Glutamatergic neuron (in vitro differentiated cells): ENCODE measurements at regions not wholly inside any gene's neighbourhood (a gene's known extent, or its start where the extent isn't known, plus 50 kb on each side); places are given as distances from the start of the nearest gene placed in this dataset.

ENCODE experiments used
- DNase-seq: peaks from one replicate; pipeline ENCODE4 v3.0.0; 2022
- H3K27ac Mint-ChIP-seq: one replicate; pipeline ENCODE4 v1.8.0; 2020; ENCODE audit warnings: mild to moderate bottlenecking, mixed read lengths, inconsistent platforms; ENCODE audit not compliant: unreplicated experiment
- H3K27me3 Mint-ChIP-seq: one replicate; pipeline ENCODE4 v1.8.0; 2020; ENCODE audit warnings: mild to moderate bottlenecking, moderate library complexity, mixed read lengths, inconsistent platforms; ENCODE audit not compliant: unreplicated experiment
- H3K36me3 Mint-ChIP-seq: one replicate; pipeline ENCODE4 v1.8.0; 2020; ENCODE audit warnings: mild to moderate bottlenecking, mixed read lengths, inconsistent platforms; ENCODE audit not compliant: unreplicated experiment
- H3K4me1 Mint-ChIP-seq: one replicate; pipeline ENCODE4 v1.8.0; 2020; ENCODE audit warnings: mild to moderate bottlenecking, low read depth, mixed read lengths, inconsistent platforms; ENCODE audit not compliant: unreplicated experiment
- H3K4me3 Mint-ChIP-seq: one replicate; pipeline ENCODE4 v1.8.0; 2020; ENCODE audit warnings: mild to moderate bottlenecking, mixed read lengths, inconsistent platforms; ENCODE audit not compliant: unreplicated experiment
- H3K9me3 Mint-ChIP-seq: one replicate; pipeline ENCODE4 v1.8.0; 2020; ENCODE audit warnings: mild to moderate bottlenecking, moderate library complexity, mixed read lengths, inconsistent platforms; ENCODE audit not compliant: unreplicated experiment
- CTCF ChIP-seq: fragments of 200-600 bp; sonication (generic); IDR thresholded peaks from one replicate; pipeline ENCODE4 v1.5.0; 2021; ENCODE audit not compliant: partially characterized antibody, unreplicated experiment

GRCh38 chr13:83372786-83373185 lies 509.5 kb downstream of the SLITRK1 start:
- Mint-ChIP-seq H3K4me3 (no peak overlapping the region), H3K9me3 (peaks cover 1% of the 10 kb centered on the region), H3K4me1 (no peaks in the 10 kb centered on the region), H3K27ac (no peak overlapping the region), H3K36me3 (peaks cover 5% of the 10 kb centered on the region), H3K27me3 (no peaks in the 10 kb centered on the region)
- DNase-seq = no peak
- TF ChIP-seq CTCF = no peak

- no peak overlapping the region for H3K27ac Mint-ChIP-seq
- no peaks in the 10 kb centered on the region for H3K9me3 Mint-ChIP-seq
- no peaks in the 10 kb centered on the region for H3K4me1 Mint-ChIP-seq
- no peaks in the 10 kb centered on the region for H3K27me3 Mint-ChIP-seq
- H3K4me3 Mint-ChIP-seq = no peak overlapping the region
- H3K36me3 Mint-ChIP-seq = no peaks in the 10 kb centered on the region
- no peak for DNase-seq
- TF ChIP-seq CTCF = no peak
These were observed 516.6 kb downstream of the SLITRK1 start for GRCh38 chr13:83365723-83366122.

GRCh38 chr13:83355041-83355440 lies 527.2 kb downstream of the SLITRK1 start:
- no peak for DNase-seq
- no peaks in the 10 kb centered on the region for H3K27me3 Mint-ChIP-seq
- no peaks in the 10 kb centered on the region for H3K9me3 Mint-ChIP-seq
- no peak for TF ChIP-seq CTCF
- no peaks in the 10 kb centered on the region for H3K36me3 Mint-ChIP-seq
- no peaks in the 10 kb centered on the region for H3K4me1 Mint-ChIP-seq
- H3K4me3 Mint-ChIP-seq = no peak overlapping the region
- no peak overlapping the region for H3K27ac Mint-ChIP-seq

- H3K9me3 Mint-ChIP-seq = no peaks in the 10 kb centered on the region
- H3K36me3 Mint-ChIP-seq = no peaks in the 10 kb centered on the region
- H3K27ac Mint-ChIP-seq = no peak overlapping the region
- no peaks in the 10 kb centered on the region for H3K27me3 Mint-ChIP-seq
- no peak for DNase-seq
- no peak for TF ChIP-seq CTCF
- H3K4me1 Mint-ChIP-seq = no peaks in the 10 kb centered on the region
- H3K4me3 Mint-ChIP-seq = no peak overlapping the region
These were observed 529.9 kb downstream of the SLITRK1 start for GRCh38 chr13:83352391-83352790.

GRCh38 chr13:83350569-83350968 lies 531.7 kb downstream of the SLITRK1 start:
- Mint-ChIP-seq H3K4me1 (no peaks in the 10 kb centered on the region), H3K4me3 (no peak overlapping the region), H3K27ac (no peak overlapping the region), H3K36me3 (no peaks in the 10 kb centered on the region), H3K9me3 (no peaks in the 10 kb centered on the region), H3K27me3 (no peaks in the 10 kb centered on the region)
- no peak for TF ChIP-seq CTCF
- no peak for DNase-seq
